ENCODE measurements at regions not wholly inside any gene's neighbourhood (a gene's known extent, or its start where the extent isn't known, plus 50 kb on each side); places are given as distances from the start of the nearest gene placed in this dataset.
"Not testable (repeated sequence)": the region's sequence is repeated elsewhere in the genome, so short reads cannot be mapped to it uniquely, and the experiment has no call there.

DNA sequence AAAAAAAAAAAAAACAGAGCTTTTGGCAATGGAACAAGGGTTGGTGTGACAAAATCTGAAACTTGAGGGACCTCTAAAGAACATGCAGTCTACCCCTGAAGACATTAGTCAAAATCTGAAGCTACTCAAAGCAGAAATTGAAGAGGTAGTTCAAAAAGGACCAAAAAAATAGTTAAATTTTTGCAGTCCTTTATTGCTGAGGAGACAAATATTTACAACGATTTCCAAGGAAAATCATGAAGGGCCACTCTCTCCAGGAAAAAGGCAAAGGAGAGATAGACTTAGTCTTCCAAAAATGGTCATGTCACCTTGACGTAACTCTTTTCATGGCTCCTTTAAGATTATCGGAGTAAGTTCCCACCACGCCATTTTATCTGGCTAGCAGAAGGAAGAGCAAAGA, 452.0 kb downstream of the XIRP2 start:
- H3K4me3 ChIP-seq (replicated peaks; ENCODE audit: low read depth, low read length): no peak overlapping the region
- DNase-seq (ENCODE audit: low read depth): no peak
- TF ChIP-seq, protein P1, sequence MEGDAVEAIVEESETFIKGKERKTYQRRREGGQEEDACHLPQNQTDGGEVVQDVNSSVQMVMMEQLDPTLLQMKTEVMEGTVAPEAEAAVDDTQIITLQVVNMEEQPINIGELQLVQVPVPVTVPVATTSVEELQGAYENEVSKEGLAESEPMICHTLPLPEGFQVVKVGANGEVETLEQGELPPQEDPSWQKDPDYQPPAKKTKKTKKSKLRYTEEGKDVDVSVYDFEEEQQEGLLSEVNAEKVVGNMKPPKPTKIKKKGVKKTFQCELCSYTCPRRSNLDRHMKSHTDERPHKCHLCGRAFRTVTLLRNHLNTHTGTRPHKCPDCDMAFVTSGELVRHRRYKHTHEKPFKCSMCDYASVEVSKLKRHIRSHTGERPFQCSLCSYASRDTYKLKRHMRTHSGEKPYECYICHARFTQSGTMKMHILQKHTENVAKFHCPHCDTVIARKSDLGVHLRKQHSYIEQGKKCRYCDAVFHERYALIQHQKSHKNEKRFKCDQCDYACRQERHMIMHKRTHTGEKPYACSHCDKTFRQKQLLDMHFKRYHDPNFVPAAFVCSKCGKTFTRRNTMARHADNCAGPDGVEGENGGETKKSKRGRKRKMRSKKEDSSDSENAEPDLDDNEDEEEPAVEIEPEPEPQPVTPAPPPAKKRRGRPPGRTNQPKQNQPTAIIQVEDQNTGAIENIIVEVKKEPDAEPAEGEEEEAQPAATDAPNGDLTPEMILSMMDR (IDR thresholded peaks at IDR 0.05; ENCODE audit: low read length, missing control alignments): no peak

DNA sequence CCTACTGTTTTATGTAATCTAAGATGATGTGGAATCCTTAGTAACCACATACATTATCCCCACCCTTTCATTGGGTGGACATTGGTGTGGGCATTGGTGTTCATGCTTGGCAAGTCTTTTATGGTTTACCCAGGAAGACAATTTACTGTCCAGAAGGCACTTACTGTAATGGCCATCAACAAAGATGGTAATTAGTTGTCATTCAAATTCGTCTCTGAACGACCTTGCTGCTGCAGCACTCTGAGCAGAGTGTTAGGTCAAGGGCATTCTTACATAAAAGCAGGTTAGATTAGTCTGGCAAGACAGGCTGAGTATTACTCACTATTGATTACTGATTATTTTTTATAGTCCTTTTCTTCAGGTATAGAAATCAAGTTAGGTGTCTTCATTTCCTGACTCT, 447.9 kb downstream of the XIRP2 start:
- no peak for DNase-seq (ENCODE audit: low read depth)
- TF ChIP-seq, protein P1 (IDR thresholded peaks at IDR 0.05; ENCODE audit: low read length, missing control alignments): no peak
- H3K4me3 ChIP-seq (replicated peaks; ENCODE audit: low read depth, low read length): no peak overlapping the region

DNA sequence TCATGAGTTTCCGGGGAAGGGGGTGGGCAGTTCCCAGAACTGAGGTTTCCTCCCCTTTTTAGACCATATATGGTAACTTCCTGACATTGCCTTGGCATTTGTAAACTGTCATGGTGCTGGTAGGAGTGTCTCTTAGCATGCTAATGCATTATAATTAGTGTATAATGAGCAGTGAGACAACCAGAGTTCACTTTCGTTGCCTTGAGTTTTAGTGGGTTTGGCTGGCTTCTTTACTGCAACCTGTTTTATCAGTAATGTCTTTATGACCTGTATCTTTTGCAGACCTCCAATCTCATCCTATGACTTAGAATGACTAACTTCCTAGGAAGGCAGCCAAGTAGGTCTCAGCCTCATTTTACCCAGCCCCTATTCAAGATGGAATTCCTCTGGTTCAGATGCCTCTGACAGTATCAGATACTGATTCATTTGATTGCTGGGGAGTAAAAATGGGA, 447.3 kb downstream of the XIRP2 start:
- DNase-seq (ENCODE audit: low read depth): peak; percentile 16
- TF ChIP-seq, protein P1 (IDR thresholded peaks at IDR 0.05; ENCODE audit: low read length, missing control alignments): no peak
- no peak overlapping the region for H3K4me3 ChIP-seq (replicated peaks; ENCODE audit: low read depth, low read length)

DNA sequence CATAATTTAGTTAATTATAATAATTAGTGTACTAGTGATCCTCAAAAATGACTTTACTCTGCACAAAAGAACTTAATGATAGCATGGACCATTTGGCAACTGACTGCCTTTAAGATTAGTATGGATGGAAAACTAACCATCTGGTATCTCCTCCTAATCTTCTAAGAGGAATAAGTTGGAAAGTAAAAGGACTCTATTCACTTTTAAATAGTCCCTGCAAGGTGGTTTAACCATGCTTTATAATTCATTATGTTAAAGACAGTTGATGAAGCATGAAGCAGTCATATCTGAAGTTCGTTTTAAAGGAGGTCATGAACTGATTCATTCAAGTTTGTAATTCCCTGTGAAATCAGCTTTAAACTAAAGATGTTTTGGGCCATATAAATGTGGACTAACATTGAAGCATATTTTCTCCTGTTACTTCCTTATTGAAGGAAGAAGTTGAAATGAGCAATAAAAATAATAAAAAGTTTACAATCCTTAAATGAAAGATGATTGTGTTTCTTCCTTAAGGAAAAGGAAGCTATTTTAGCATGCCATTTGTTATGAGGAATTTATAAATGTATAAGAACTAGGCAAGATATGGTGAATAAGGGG, 446.0 kb downstream of the XIRP2 start:
- no peak for DNase-seq (ENCODE audit: low read depth)
- TF ChIP-seq, protein P1 (IDR thresholded peaks at IDR 0.05; ENCODE audit: low read length, missing control alignments): no peak
- no peak overlapping the region for H3K4me3 ChIP-seq (replicated peaks; ENCODE audit: low read depth, low read length)

DNA sequence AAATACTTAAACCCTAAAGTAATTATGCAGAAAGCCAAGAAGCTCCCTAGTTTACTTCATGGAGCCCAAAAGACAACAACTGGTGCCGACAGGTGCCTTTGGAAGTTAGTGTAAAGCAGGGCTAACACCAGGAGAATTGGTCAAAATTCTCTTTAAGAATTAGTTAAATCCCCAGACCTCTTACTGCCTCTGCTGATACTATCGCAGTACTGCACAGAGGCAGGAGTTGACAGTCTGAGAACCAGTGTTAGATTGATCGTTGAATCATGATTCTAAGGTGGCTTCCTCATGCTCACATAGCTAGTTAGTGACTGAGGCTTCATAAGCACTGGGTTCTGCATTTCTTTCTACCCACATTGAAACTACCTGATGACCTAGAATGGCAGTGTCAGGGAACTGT, 445.0 kb downstream of the XIRP2 start:
- no peak overlapping the region for H3K4me3 ChIP-seq (replicated peaks; ENCODE audit: low read depth, low read length)
- TF ChIP-seq, protein P1 (IDR thresholded peaks at IDR 0.05; ENCODE audit: low read length, missing control alignments): peak; percentile 5
- DNase-seq (ENCODE audit: low read depth): no peak

DNA sequence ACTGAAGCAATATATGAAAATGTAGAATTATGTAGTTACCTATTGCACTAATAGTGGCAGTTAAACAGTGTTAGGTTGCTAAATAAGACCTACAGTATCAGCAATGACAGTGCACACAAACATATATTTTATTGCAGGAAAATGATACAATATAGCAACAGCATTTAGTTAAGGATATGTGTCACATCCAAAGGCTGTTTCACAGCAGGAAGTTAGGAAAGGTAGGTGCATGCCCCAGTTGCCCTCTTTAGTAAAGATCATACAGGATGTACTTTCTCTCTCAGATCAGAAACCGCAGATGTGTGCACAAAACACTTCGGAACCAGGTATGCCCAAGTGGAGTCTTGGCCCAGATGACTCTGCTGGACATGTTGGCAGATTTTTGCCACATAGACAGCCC, 444.1 kb downstream of the XIRP2 start:
- no peak overlapping the region for H3K4me3 ChIP-seq (replicated peaks; ENCODE audit: low read depth, low read length)
- TF ChIP-seq, protein P1 (IDR thresholded peaks at IDR 0.05; ENCODE audit: low read length, missing control alignments): no peak
- DNase-seq (ENCODE audit: low read depth): no peak

DNA sequence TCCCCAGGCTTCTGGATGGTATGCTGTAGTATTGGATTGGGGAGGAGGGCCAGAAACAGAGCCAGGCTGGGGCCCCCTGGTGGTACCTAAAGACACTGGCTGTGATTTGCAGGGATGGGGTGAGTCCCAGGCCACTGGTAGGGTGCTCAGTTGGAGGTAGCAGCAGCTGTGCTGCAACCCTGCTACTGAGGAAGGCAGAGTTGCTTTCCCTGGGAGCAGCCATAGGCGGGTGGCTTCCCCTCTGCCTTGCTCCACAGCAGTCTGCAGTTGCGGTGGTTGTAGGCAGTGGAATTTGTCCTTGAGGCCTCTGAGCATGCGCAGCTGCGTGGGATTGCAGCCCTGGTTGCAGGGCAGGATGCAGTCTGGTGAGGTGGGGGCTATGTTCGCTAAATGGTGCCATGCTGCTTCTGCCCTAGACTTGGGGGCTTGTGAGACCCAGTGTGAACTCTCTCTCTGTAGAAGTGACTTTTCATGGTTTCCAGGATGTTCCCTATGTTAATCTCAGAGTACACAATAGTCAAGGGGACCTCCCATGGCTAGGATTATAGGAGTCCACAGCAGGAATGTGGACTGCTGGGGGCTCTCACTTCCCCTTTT, 443.5 kb downstream of the XIRP2 start:
- TF ChIP-seq, protein P1 (IDR thresholded peaks at IDR 0.05; ENCODE audit: low read length, missing control alignments): no peak
- H3K4me3 ChIP-seq (replicated peaks; ENCODE audit: low read depth, low read length): no peak overlapping the region
- no peak for DNase-seq (ENCODE audit: low read depth)

DNA sequence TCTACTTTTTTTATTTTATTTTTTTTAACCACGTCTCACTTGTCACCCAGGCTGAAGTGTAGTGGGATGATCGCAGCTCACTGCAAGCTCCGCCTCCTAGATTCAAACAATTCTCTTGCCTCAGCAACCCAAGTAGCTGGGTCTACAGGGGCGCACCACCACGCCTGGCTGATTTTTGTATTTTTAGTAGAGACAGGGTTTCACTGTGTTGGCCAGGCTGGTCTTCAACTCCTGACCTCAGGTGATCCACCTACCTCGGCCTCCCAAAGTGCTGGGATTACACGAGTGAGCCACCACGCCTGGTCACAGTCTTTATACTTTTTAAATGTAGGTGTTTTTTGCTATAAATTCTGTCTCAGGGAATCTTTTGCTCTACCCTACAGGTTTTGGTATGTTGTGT, 440.5 kb downstream of the XIRP2 start:
- not testable (repeated sequence) for DNase-seq (ENCODE audit: low read depth); H3K4me3 ChIP-seq (replicated peaks; ENCODE audit: low read depth, low read length)
